ENCODE measurements at regions not wholly inside any gene's neighbourhood (a gene's known extent, or its start where the extent isn't known, plus 50 kb on each side); places are given as distances from the start of the nearest gene placed in this dataset.

- Histone ChIP-seq H3K4me3 (no peak overlapping the region), H3K4me1 (no peaks in the 10 kb centered on the region), H3K9me3 (replicated peaks) (no peaks in the 10 kb centered on the region), H3K27ac (no peak overlapping the region), H3K36me3 (no peaks in the 10 kb centered on the region), H3K27me3 (no peaks in the 10 kb centered on the region)
- DNase-seq = no peak
Observed at GRCh38 chrX:79440336-79440735, 73.2 kb upstream of the ITM2A start.

All from SJCRH30 (cell line).